ENCODE measurements at regions not wholly inside any gene's neighbourhood (a gene's known extent, or its start where the extent isn't known, plus 50 kb on each side); places are given as distances from the start of the nearest gene placed in this dataset.
A peak's percentile ranks its signal among the peaks of the same experiment; 100 is the strongest.

- DNase-seq (ENCODE audit: low spot score): no peak
- no peak for FAIRE-seq
Measured at GRCh38 chr12:18207266-18207665, 54.1 kb upstream of the PIK3C2G start.

DNA sequence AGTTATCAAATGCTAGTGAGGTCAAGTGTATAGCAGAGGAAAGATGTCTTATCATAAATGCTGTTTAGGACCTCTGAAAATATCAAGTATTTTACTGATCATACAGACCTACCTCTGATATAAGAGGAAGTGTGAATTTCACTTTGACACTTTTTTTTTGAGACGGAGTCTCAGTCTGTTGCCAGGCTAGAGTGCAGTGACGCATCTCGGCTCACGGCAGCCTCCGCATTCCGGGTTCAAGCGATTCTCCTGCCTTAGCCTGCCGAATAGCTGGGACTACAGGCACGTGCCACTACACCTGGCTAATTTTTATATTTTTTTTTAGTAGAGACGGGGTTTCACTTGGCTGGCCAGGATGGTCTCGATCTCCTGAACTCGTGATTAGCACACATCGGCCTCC is 55.1 kb upstream of the PIK3C2G start:
- DNase-seq (ENCODE audit: low spot score) (no peak), FAIRE-seq (no peak)

DNA sequence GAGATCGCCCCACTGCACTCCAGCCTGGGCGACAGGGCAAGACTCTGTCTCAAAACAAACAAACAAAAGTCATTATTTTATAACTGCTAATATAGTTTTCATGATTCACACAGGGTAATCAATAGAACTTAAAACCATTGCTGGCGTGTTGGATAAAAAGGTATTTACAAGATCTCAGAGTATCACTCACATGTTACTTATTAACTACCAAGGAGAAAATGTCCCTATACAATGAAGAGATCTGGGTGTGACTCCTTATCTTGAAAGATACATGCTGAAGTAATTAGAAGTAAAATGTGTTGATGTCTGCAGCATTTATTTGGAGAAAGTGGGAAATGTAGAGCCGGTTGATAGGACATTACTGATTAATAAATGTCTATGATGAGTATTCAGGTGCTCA is 57.3 kb upstream of the PIK3C2G start:
- FAIRE-seq (no peak), DNase-seq (ENCODE audit: low spot score) (no peak)

DNA sequence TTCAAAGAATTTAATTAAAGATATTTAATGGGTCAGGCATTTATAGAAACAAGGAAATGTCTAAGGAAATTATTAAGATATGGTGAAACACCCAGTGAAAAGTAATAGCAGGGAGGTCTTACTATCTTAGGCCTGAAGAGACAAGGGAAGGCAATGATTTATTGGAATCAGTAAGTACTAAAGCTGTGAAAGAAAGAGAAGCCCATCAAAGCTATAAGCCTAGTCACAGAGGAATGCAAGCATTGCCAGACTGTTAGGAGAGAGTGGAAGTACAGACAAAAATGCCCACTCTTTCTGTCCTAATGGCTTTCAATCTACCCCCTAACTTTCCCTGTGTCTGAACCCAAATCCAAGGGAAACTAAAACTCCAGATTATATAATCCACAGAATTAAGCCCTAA is 69.2 kb upstream of the PIK3C2G start:
- FAIRE-seq (no peak), DNase-seq (ENCODE audit: low spot score) (no peak)

DNA sequence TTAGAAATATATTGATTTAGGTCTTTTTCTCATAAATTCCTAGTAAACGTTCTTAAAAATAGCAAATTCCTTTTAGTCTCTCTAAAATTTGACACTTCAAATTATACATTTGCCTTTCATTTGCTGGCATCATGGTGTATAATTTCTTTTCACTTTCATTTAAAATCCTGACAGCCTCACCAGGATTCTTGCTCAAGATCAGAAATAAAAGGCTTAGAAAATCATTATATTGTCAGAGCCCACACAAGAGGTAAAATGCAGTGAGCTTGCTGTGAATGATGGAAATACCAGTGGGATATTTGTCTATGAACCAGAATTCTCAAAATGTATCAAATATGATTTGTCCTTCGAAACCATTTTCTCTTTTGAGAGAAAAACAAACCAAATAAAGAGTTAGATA is 78.2 kb upstream of the PIK3C2G start:
- no peak for DNase-seq (ENCODE audit: low spot score)
- FAIRE-seq: no peak

DNA sequence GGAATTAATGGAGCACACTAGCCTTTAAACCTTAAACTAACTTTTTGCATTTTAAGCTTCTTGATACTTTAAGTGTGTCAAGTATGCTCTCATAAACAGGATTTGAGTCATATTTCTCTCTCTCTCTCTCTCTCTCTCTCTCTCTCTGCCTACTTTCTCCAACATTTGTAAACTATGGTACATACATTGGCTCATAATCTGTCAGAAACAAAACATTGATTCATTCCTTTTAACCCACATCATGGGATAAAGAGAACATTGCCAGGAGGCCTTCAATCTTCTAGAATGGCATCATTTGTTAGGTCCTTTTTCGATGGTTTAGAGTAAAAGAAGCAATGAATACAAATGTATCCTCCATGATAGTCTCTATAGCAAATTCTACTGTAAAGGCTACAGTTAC is 81.6 kb upstream of the RERGL start:
- FAIRE-seq: no peak
- no peak for DNase-seq (ENCODE audit: low spot score)

GRCh38 chr12:18168016-18168415 is 78.0 kb upstream of the RERGL start:
- no peak for DNase-seq (ENCODE audit: low spot score)
- no peak for FAIRE-seq

DNA sequence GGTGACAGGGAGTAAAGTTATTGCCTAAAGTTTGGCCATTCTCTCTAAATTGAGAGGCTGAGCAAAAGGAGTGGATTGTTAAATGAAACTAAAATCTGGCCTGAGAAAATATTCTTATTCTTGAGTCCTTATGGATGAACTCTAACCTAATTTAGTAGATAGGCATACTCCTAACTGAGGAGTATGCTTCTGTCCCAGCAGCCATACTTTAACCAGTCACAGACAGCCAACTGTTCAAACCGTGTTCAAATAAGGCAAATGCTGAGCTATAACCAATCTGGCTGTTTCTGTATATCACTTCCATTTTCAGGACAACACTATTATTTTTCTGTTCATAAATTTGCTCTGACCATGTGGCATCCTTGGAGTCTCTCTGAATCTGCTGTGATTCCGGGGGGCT is 75.9 kb upstream of the RERGL start:
- FAIRE-seq: no peak
- no peak for DNase-seq (ENCODE audit: low spot score)

- FAIRE-seq (peak; percentile 94), DNase-seq (ENCODE audit: low spot score) (peak; percentile 73)
Measured at GRCh38 chr12:18165422-18165871, 75.5 kb upstream of the RERGL start.

- DNase-seq (ENCODE audit: low spot score) (no peak), FAIRE-seq (no peak)
Measured at GRCh38 chr12:18160901-18161300, 70.9 kb upstream of the RERGL start.

- FAIRE-seq (no peak), DNase-seq (ENCODE audit: low spot score) (no peak)
Measured at GRCh38 chr12:18158774-18159557, 69.0 kb upstream of the RERGL start.

DNA sequence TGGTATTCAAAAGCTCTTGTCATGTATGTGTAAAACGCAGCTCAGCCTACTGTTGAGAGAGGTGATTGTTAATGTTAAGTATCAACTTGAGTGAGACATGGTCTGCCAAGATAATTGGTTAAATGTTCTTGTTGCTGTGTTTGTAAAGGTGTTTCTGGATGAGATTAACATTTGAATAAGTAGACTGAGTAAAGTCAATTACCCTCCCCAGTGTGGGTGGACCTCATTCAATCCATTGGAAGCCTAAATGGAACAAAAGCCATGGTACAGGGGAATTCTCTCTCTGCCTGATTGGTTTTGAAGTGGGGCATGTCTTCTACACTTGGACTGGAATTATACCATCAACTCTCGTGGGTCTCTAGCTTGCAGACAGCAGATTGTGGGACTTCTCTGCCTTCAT is 63.8 kb upstream of the RERGL start:
- FAIRE-seq: no peak
- no peak for DNase-seq (ENCODE audit: low spot score)

- DNase-seq (ENCODE audit: low spot score): no peak
- no peak for FAIRE-seq
Measured at GRCh38 chr12:18151036-18151435, 61.0 kb upstream of the RERGL start.

- FAIRE-seq (no peak), DNase-seq (ENCODE audit: low spot score) (no peak)
Measured at GRCh38 chr12:18148961-18149360, 59.0 kb upstream of the RERGL start.

DNA sequence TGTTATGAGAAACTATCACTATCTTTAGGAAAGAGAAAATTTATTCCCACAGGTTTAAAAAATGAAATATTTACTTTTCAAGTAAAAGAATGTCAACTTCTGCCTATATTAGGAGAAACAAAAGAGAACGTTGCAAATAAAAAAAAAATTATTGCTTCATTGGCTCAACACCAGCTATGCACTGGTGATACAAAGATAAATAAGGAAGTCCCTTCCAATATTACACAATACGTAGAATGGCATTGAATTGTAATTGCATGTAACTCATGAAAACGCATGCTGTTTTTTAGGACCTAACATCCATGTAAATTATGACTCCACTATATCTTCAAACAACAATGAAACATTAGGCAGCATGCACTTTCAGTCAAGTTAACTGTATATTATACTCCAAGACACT is 56.4 kb upstream of the RERGL start:
- DNase-seq (ENCODE audit: low spot score) (no peak), FAIRE-seq (no peak)

DNA sequence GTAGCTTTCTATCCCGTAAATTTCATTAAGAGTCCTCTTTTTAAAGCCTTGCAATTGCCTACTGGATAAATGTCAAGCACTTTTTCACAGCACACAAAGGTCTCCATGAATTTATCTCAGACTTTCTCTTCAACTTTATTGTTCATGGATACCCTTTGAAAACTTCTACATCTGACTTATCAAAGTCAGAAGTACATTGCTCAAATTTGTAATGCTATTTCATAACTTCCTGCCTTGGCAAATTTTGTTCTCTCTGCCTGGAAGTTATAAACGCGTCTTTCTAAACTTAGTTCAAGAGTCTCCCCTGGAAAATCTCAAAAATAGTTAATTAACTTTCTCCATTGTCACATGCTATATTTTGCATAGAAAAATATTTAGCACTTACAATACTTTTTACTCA is 55.9 kb upstream of the RERGL start:
- DNase-seq (ENCODE audit: low spot score) (no peak), FAIRE-seq (no peak)

GRCh38 chr12:18141048-18141982 is 51.3 kb upstream of the RERGL start:
- FAIRE-seq (no peak), DNase-seq (ENCODE audit: low spot score) (no peak)

DNA sequence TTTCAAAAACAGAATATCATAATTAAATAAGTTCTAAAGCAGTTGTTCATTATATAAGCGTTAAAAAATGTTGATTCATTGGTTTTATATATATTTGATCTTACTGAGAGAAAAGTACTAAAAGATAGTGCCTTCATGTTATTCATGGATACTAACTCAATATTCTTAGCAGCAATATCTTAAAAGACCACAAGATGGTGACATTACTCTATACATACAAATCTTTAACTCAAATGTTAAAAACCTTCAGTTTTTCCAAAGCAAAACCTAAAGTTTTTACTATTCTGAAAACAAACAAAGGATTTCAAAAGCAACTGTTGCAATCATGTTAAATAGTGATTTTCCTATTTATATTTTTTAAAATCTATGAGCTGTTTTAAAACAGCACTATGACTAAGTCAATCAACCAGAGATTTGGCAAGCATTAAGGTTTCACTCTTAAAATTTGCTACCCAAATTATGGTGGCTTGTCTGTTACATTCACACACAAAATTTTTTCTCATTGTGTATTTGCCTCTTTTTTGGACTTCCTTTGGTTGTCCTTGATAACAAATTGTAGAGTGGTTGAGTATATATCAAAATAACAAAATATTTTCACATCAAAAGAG is 50.1 kb upstream of the RERGL start:
- FAIRE-seq: peak; percentile 82

More for the DNA sequence above, 50.1 kb upstream of the RERGL start:
- peak; percentile 17 for DNase-seq (ENCODE audit: low spot score)
